ENCODE measurements at regions not wholly inside any gene's neighbourhood (a gene's known extent, or its start where the extent isn't known, plus 50 kb on each side); places are given as distances from the start of the nearest gene placed in this dataset.

DNA sequence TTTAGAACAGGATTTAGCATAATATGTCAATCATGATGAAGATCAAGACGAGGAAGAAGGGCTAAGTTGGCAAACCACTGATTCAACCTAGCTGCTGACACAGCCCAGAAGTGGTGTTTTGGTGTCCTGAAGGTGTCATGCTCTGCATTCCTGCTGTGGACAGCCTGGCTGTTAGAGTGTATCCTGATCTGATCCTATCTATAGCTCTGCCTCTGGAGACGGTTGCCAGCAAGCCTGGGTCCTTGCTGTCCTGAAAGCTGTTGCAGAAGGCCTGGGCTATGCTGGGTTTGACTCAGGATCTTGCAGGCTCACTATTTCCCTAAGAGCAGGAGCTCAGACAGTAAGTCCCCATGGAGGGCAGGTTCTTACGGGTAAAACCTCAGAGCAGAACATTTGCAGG, 416.4 kb downstream of the TSHZ3 start:
- DNase-seq = no peak

DNA sequence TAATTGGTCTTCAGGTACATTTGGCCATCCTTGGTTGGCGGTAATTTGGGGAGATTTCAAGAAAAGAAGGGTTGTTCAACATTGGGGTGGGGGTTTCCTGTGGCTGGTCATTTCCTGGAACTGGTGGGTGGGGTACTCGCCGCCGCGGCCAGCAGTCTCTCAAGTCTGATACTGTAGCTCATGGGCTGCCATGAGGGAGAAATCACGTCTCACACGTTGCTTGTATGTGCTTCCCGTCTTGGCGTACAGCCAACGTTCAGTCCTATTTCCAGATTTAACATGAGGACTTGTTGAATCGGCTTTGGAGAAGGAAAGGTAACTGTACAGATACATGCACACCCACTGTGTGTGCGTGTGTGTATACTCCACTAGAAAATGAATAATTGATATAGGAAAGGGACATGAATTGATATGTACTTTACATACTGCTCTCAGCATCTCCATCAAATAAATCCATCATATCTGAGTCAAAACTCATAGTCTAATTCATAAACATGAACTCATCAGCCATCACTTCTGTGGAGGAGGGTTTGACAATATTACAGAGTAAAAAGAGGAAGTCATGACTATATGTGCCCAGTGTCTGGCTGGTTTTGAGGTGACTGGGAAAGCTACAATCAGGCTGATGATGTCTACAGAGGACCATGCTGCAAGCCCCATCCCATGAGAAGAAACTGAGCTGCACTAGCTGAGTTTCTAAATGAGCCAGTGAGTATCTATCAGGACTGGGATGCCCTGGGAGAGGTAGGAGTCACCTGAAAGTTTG, 418.1 kb downstream of the TSHZ3 start:
- no peak for DNase-seq

DNA sequence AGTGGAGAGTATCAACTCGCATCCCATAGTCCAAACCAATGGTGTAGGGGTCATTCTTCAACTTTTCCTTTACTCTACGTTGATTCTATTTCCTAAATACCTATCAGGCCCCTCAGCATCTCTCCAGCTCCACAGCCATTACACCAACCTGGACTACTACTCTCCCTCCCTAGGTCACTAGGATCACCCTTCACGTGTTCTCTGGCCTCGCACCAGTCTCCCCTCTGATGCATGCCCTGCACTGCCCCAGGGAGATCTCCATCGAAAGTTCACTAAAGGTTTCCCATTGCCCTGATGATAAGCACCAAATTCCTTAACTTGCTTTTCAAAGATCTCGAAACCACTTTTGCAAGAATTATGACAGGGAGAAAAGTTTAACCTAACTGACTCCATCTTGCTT, 421.5 kb downstream of the TSHZ3 start:
- DNase-seq = no peak

DNA sequence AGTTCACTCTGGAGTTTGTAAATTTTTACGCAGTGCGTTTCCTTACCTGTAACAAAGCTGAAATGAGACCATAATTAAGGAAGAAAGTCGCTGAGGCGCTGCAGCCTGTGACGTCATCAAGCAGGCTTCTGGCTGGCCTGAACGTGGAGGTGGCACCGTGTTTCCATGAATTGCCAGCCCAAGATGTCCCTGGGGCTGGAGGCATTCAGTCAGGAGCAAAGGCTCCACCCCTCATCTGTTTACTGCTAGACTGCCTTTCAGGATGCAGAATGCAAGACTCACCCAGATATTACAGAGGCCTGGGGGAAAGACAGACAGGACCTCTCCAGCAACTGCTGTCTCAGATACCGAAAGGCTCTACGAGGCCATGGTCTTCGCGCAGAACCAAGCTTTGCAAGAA, 424.6 kb downstream of the TSHZ3 start:
- DNase-seq = no peak

DNA sequence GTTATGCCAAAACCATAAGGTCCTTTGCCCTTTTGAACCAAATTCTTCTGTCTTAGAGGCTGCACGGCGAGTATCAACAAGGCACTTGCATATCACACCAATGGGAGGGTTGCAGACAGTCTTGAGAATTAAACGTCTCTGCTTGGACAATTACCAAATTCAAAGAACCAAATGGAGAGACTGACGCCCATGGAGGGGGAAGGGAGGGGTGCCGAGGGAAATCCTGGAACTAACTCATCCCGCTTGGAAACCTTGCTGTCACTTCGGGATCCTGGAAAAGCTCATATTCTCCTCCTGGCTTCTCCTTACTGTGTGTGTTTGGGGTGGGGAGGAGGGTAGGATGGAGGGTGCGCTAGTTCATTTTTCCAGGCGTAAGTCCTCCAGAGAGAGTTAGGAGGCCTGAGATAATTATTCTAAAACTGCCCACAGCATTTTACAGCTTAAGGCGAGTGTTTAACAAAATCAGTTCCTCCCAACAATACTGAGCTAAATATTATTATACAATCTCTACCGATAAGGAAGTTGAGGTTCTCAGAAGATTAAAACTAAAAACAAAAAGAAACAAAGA, 425.1 kb downstream of the TSHZ3 start:
- DNase-seq = no peak

DNA sequence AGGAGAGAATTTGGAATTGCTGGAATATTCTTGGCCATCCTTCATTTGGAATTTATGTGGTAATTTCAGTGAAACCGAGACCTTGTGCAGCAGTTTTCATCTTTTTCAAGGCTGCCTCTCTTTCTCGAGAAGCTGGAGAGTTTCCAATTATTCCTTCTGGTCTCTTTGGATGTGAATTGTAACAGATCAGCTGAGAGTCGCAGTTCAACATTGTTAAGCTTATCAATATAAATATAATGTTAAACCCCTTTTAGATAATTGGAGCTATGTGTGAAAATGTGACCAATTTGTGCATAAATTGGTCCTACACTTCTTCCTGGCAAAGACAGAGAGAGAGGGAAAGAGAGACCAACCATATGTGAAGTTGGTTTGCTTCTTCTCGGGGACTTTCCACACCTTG, 425.6 kb downstream of the TSHZ3 start:
- DNase-seq = no peak

DNA sequence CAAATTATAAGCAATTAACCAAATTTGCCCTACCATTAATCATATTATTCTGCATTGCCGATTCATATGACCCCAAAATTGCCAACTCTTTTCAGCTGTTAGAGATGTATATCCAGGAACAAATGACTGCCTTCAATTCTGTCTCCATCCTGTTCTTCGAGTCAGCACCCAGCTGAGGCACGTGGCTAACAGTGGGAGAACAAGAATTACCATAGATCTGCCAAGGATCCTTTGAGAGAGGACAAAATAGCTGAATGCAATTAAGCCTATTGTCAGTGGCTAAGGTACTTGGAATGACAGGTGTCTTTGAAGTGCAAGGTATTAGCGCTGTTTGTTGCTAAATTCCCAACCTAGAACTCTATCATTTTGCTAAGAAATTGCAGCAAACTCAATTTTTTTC, 426.1 kb downstream of the TSHZ3 start:
- DNase-seq = no peak

DNA sequence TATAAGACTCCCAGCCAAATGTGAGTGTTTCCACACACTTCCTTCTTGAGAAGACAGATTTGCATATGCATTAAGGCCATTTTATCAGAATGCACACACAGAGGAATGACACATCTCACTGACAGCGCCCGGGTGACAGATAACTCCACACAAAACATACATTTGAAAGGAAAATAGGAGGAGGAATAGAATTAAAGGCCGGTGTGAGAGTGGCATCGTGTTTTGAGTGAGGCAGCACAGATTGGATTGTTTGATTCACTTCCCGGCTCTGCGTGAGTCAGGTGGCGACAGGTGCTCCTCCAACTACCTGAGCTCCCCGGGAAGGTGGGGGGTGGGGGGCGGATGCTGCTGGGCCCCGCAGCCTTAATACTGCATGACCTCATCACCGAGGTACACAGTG, 429.0 kb downstream of the TSHZ3 start:
- DNase-seq = no peak

DNA sequence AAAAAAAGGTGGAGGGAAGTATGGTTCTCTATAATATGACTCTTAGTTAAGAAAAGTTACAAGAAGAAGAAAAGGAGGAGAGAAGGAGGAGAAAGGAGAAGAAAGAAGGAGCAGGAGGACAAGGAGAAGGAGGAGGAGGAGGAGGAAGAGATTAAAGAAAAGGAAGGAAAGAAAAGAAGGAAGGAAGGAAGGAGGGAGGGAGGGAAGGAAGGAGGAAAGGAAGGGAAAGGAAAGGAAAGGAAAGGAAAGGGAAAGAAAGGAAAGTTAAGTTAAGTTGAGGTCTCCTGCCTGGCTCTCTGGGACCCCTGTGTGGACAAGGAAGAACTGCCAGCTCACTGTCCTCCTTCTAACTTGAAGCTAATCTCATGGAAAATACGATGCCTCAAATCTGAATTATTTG, 429.5 kb downstream of the TSHZ3 start:
- DNase-seq = no peak

DNA sequence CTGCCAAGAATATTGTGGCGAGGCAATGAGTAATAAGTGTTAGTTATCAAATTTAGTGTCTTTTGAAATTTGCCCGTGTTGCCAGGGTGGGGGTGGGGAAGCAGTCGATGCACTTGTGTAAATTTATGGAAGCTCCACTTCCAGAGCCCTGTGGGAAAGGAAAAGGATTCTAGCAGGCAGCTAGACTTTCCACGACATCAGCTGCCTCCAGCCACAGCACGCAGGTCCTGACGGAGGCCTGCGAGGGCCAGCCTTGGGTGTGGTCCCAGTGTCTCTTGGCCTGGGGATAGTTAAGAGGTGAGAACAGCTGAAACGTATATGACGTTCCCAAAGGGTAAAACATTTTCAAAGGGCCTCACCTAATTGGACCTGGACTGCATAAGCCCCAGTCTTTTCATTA, 433.0 kb downstream of the TSHZ3 start:
- no peak for DNase-seq

DNA sequence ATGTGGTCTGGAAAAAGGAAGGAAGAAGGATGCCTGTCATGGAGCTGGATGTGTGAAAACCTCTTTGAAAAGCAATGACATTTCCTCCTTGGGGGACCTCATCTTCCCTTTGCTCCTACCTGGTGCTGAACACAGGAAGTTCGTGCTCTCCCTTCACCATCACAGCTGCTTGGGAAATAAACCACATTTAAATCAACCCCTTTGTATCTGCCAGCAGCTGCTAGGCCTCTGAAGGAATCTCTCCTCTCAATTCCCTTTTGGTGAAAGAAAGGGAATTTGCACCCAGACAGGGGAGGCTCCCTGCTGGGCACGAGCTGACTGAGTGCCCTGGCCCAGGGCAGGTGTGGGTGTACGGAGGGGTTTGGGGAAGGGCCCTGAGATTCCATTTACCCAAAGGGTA, 437.7 kb downstream of the TSHZ3 start:
- DNase-seq = no peak

DNA sequence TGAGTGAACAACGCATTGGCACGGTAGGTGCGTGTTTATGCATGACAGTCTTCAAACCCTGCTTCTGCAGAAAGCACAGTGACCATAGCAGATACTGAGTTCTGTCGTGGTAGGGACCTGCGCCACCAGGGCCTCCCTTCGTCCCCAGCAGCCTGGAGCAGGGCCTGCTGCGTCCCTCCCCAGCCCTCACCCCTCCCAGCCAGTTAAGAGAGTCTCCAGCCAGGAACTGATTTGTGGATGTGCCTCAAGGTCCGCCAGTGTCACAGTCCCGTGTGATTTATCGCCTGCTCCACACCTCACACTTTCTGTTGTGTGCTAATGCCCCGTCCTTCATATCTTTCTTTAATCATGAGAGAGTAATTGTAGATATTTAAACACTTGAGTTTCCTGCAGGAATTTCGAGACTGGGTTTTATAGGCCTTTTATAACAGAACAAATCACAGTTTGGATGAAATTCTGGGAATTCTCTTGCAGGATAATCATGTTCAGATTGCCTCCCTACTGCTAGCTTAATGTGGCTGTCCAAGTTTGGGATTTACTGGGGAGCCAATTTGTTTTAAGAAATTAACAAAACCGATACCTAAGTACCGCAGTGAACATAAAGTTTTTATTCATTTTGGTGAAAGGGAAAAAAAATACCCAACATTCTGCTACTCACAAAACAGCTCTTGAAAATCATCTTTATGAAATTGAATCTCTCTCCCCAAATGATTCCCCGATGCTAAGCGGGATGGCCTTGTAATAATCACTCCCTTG, 438.6 kb downstream of the TSHZ3 start:
- no peak for DNase-seq

DNA sequence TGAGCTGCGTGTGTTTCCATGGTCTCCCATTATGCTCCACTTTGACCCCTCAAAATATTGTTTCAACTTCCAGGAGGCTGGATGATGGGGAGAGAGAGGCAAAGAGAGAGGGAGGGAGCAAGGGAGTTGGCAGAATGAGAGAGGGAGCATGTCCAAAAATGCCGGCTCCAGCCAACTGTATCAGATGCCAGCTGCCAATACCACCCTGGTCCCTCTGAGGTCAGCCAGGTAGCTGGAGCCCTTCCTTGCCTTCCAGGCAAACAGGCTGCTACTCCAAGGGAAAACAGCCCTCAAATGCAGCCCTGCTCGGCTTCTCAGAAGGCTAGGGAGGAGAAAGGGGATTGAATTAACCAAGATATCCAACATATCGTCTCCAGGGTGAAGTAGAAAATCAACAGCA, 440.0 kb downstream of the TSHZ3 start:
- no peak for DNase-seq

DNA sequence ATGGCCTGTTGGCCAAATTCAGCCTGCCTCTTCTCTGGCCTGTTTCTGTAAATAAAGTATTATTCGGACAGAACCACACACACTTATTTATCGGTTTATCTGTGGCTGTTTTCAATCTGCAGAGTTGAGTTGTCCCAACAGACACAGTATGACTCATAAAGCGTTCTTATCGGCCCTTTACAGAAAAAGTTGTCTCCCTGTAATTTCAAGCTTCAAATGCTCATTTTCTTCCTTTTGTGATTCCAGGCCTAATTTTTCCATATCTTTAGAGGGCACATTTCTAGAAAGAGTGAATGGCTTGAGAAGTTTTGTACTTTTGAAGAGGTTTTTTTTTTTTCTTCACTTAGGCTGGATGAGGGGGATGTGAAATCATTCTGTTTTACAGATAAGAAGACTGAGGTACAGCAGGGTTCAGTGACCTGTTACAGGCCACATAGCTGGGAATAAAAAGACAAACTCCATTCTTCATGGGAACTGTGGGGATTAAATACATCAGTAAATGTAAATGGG, 440.9 kb downstream of the TSHZ3 start:
- no peak for DNase-seq

DNA sequence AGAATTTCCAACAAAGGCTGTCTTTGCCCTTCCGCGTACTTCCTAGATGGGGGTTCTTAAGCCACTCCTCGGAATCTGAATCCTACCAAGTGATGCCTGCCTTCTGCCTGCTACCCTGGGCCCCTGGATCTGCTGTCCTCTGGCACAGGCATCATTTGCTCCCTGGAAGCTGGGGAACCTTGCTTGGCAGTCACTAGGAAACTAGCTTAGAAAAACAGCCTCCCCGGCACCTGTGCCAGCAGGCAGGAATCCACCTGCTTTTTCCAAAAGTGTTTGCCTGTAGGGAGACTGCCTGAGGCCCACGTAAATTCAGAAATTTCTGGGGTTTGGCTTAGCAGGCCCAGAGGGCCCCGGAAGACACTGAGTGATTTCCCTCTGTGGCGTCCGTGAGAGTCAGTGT, 442.4 kb downstream of the TSHZ3 start:
- DNase-seq = no peak

DNA sequence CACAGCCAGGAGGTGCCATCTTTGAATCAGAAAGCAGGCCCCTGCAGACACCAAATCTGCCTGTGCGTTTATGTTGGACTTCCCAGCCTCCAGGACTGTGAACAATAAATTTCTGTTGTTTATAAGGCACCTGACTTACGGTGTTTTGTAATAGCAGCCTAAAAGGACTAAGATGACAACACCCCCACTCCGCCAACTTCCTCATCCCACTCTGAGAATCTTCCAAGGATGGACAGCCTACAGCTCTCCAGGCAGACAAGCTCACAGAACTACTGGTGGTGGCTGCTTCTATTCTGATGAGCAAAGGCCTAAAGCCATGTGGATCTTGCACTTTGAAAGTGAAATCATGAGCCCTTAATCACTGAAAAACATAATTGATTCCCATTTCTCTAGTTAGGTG, 449.2 kb downstream of the TSHZ3 start:
- DNase-seq = no peak

DNA sequence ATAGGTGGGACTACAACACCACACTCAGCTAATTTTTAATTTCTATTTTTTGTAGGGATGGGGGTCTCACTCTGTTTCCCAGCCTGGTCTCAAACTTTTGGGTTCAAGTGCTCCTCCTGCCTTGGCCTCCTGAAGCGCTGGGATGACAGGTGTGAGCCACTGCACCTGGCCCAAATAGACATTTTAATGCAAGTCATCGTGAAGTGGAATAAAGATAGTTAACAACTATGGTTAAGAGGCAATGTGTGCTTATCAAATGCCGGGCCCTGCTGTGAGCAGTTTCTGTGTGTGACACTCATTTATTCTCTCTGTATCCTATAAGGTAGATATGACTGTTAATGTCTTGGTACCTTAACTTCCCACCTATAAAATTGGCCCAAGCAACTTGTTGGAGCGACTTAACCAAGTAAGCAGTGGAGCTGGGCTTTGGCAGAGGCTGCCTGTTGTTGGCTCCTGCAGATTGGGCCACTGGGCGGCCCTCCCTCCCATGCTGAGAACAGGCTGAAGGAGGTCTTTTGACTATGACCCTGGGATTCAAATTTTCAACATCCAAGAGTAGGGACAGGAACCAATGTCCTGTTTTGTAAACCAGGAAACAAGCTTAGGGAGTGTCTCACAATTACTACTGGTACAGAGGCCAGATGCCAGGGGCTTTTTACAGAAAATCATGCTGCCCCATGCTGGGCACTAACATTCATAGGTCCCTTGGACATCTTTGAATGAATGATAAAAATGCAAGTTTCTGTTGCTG, 450.7 kb downstream of the TSHZ3 start:
- no peak for DNase-seq

DNA sequence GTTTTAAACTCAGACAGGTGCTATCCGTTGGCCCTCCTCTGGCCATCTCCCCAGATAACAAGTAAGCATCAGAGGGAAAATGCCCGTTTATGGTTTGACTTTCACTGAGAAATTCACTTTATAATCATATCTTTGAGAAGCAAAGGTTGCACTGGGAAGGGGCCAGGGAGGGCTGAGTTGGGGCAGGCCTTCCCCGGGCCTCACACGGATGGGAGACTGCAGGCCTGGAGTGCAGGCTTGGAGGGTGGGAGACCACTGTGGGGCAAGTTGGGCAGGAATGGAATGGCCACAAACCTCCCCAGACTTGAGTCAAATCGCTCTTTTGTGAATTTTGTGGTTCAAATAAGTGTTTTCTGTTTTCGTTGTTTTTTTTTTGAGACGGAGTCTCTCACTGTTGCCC, 451.7 kb downstream of the TSHZ3 start:
- DNase-seq = no peak

DNA sequence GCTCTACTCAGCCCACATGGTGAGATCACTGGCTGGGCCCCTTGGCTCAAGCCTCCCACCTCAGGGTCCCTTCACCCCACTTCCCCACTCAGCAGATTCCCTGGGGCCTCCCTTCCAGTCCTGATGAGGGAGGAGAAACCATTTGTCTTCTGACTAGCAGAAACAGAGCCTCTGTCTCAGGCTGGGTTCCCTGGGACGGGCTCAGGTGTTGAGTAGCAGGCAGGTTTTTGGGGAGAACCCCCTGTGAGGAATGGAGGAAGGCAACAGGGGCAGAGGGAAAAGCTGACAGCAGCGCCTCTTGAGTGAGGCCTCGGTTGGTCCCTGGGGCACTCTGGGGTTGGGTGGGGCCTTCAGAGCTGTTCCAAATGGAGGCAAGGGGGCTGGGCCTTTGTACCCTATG, 452.2 kb downstream of the TSHZ3 start:
- no peak for DNase-seq

DNA sequence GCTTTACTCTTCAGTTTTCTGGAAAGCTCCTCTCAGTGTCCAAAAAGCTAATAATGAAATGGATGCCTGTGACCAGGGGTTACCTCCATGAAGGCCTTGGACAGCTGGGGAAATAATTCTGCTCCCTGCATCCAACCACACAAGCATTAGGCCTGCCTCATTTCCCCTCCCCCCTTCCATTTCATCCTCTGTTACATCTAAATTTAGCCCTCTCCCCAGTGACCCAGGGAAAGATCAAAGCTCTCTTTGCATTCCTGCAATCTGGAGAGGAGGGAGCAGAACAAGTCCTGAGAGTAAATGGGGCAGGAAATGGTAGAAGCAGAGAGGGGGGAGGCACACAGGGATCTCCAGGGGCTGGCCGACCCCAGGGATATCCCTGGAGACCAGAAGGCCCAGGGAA, 452.7 kb downstream of the TSHZ3 start:
- no peak for DNase-seq

DNA sequence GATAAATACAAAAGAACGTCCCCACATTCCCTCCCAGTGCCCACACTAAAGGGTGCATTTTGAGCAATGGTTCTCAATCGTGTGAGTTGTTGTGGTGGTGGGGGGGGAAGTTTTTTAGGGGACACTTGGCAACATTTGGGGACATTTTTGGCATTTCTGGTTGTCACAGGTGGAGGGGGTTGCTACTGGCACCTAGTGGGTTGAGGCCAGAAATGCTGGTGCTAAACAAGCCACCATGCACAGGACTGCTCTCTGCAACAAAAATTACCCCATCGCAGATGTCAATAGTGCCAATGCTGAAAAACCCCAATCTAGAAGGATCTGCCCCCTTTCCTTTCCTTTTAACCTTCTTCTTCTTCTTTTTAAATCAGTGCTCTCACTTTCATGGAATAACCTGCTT, 453.3 kb downstream of the TSHZ3 start:
- DNase-seq = no peak

DNA sequence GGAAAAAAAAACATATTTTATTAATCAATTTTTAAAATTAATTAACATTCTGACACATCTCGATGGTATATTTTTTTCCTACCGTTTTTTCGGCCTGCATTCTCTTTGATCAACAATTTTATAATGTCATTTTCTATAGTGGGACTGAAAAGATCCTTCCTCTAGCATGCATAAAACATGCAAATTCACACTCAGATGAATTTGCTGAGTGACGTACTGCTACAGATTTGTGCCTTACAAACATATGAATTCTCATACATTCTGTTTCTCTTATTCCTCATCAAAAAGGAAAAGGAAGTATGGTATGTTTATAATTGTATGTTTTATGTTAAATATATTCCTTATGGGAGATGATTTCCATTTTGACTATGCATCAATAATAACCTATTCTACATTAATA, 458.2 kb downstream of the TSHZ3 start:
- DNase-seq = no peak

DNA sequence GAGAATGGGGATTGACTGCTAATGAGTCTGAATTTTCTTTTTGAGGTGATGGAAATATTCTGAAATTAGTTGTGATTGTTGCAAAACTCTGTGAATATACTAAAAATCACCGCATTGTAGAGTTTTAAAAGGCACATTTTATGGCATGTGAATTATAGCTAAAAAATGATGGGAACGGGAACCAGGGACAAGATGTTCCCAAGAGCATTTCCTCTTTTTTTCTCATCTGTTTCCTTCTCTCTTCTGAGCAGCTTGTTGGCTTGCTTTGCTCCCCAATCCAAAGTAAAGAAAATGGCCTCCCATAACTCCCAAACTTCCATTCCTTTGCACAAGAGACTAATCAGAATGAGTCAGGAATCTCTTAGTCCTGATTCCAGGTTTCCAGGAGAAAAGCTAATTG, 459.2 kb downstream of the TSHZ3 start:
- no peak for DNase-seq

DNA sequence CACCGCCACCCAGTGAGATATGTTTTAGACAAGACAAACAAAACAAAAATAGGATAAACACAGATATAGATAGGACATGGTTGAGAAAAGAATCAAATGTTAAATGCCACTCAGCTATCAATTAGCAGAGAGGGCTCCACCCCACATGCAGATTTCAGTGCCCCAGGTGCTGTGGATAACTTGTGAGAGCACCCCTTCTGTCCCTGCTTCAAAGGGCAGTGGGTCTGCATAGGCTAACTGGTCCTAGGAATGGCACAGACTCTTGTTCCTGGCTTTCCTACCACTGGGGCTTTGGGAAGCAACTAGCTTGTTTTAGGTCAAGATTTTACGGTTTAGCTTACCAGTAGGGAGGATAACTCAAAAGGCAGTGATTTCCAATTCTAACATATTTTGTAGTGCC, 460.3 kb downstream of the TSHZ3 start:
- peak; percentile 4 for DNase-seq
